ENCODE measurements at regions not wholly inside any gene's neighbourhood (a gene's known extent, or its start where the extent isn't known, plus 50 kb on each side); places are given as distances from the start of the nearest gene placed in this dataset.

- no peak overlapping the region for H2AFZ ChIP-seq (ENCODE audit: control insufficient read depth, low read length)
- H3K79me2 ChIP-seq (ENCODE audit: control insufficient read depth, insufficient read depth, low read length): no peaks in the 10 kb centered on the region
- H3K9me1 ChIP-seq (ENCODE audit: control insufficient read depth, extremely low read depth, insufficient read depth, low read length): no peaks in the 10 kb centered on the region
- H3K27me3 ChIP-seq (ENCODE audit: control insufficient read depth, extremely low read depth, insufficient read depth, low read length): no peaks in the 10 kb centered on the region
- no peak overlapping the region for H3K4me3 ChIP-seq (ENCODE audit: control insufficient read depth in 2 of 3, extremely low read depth in 1 of 3, insufficient read depth in 2 of 3, low read depth in 1 of 3, low read length in 3 of 3)
- H4K20me1 ChIP-seq (ENCODE audit: control insufficient read depth, extremely low read depth, insufficient read depth, low read length): no peaks in the 10 kb centered on the region
- DNase-seq (ENCODE audit: low read depth, low spot score) (no peak), FAIRE-seq (no peak)
- no peak overlapping the region for H3K9ac ChIP-seq (ENCODE audit: control insufficient read depth, extremely low read depth, insufficient read depth, low read length)
- H3K4me2 ChIP-seq (ENCODE audit: control insufficient read depth, extremely low read depth, insufficient read depth, low read depth, low read length): no peak overlapping the region
- H3K27ac ChIP-seq (ENCODE audit: control insufficient read depth, insufficient read depth, low read length): no peak overlapping the region
- no peak for TF ChIP-seq EZH2 (IDR thresholded peaks at IDR 0.05; ENCODE audit: low read length)
- TF ChIP-seq CTCF (optimal IDR thresholded peaks at IDR 0.05 in 1 of 3, IDR thresholded peaks at IDR 0.05 in 1 of 3, conservative IDR thresholded peaks at IDR 0.05 in 1 of 3; ENCODE audit: extremely low read depth in 1 of 3, insufficient read depth in 2 of 3, low read length in 3 of 3): no peak
- no peaks in the 10 kb centered on the region for H3K9me3 ChIP-seq (ENCODE audit: control insufficient read depth, low read depth, low read length)
- no peaks in the 10 kb centered on the region for H3K36me3 ChIP-seq (ENCODE audit: control insufficient read depth in 2 of 2, extremely low read depth in 1 of 2, insufficient read depth in 2 of 2, low read length in 2 of 2)
- dilution Hi-C loops (cut with MboI; ENCODE audit: extremely low pct_ligation_motif_present, low sequenced_read_pairs): no loop called here
- H3K4me1 ChIP-seq (ENCODE audit: control insufficient read depth, extremely low read depth, insufficient read depth, low read length): no peaks in the 10 kb centered on the region
Measured at GRCh38 chr3:87696124-87697013, 362.4 kb downstream of the CGGBP1 start.

GRCh38 chr3:87694678-87695077 is 364.1 kb downstream of the CGGBP1 start:
- Histone ChIP-seq H3K9me3 (ENCODE audit: control insufficient read depth, low read depth, low read length) (no peaks in the 10 kb centered on the region), H3K4me3 (ENCODE audit: control insufficient read depth in 2 of 3, extremely low read depth in 1 of 3, insufficient read depth in 2 of 3, low read depth in 1 of 3, low read length in 3 of 3) (no peak overlapping the region), H3K4me1 (ENCODE audit: control insufficient read depth, extremely low read depth, insufficient read depth, low read length) (no peaks in the 10 kb centered on the region), H3K36me3 (ENCODE audit: control insufficient read depth in 2 of 2, extremely low read depth in 1 of 2, insufficient read depth in 2 of 2, low read length in 2 of 2) (no peaks in the 10 kb centered on the region), H3K27me3 (ENCODE audit: control insufficient read depth, extremely low read depth, insufficient read depth, low read length) (no peaks in the 10 kb centered on the region), H4K20me1 (ENCODE audit: control insufficient read depth, extremely low read depth, insufficient read depth, low read length) (no peaks in the 10 kb centered on the region), H3K9me1 (ENCODE audit: control insufficient read depth, extremely low read depth, insufficient read depth, low read length) (no peaks in the 10 kb centered on the region), H3K27ac (ENCODE audit: control insufficient read depth, insufficient read depth, low read length) (no peak overlapping the region), H3K4me2 (ENCODE audit: control insufficient read depth, extremely low read depth, insufficient read depth, low read depth, low read length) (no peak overlapping the region), H2AFZ (ENCODE audit: control insufficient read depth, low read length) (no peak overlapping the region), H3K9ac (ENCODE audit: control insufficient read depth, extremely low read depth, insufficient read depth, low read length) (no peak overlapping the region), H3K79me2 (ENCODE audit: control insufficient read depth, insufficient read depth, low read length) (no peaks in the 10 kb centered on the region)
- DNase-seq (ENCODE audit: low read depth, low spot score): no peak
- dilution Hi-C loops (cut with MboI; ENCODE audit: extremely low pct_ligation_motif_present, low sequenced_read_pairs): no loop called here
- no peak for FAIRE-seq
- TF ChIP-seq CTCF (optimal IDR thresholded peaks at IDR 0.05 in 1 of 3, IDR thresholded peaks at IDR 0.05 in 1 of 3, conservative IDR thresholded peaks at IDR 0.05 in 1 of 3; ENCODE audit: extremely low read depth in 1 of 3, insufficient read depth in 2 of 3, low read length in 3 of 3) (no peak), EZH2 (IDR thresholded peaks at IDR 0.05; ENCODE audit: low read length) (no peak)

Data from keratinocyte (primary cell).